GM18907 (cell line): ENCODE measurements at regions not wholly inside any gene's neighbourhood (a gene's known extent, or its start where the extent isn't known, plus 50 kb on each side); places are given as distances from the start of the nearest gene placed in this dataset.

Experiments used
- ATAC-seq: cut with Tn5 transposase; IDR thresholded peaks from one replicate; pipeline ENCODE4 v1.9.1; 2021; ENCODE audit warnings: mild to moderate bottlenecking, moderate library complexity; ENCODE audit not compliant: unreplicated experiment

GRCh38 chr2:60652832-60653340 lies 99.4 kb upstream of the BCL11A start:
- no peak for ATAC-seq

DNA sequence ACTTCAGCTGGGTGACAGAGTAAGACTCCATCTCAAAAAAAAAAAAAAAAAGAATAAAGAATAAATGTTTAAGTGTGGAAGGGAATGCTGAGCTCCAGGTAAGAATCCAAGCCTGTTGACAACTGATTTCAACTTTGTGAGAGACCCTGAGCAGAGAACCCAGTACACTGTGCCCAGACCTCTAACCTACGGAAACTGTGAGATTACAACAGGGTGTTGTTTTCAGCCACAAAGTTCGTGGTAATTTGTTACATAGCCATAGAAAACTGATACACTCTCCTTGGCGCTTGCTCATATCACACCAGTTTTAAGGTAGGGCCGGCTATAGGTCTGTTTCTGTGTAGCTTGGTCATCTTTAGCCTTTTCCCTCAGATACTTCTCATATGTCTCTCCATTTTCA lies 98.4 kb upstream of the PAPOLG start:
- ATAC-seq, result no peak

DNA sequence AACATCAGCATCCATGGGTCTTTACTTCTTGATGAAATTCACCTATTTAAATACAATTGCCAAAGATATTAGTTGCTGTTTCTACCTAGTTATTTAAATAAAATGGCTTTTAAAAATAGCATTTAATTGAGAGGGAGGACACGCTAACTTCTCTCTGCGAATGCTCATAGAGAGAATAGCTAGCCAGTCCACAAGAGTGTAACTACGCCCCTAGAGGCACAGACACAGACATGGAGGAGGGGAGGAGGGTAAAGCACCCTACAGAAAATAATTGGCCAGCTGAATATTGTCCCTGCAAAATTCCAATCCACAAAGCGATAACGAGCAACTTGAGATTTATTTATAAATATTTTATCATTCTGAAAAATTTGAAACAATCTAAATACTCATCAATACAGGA lies 97.0 kb upstream of the PAPOLG start:
- ATAC-seq, result no peak

DNA sequence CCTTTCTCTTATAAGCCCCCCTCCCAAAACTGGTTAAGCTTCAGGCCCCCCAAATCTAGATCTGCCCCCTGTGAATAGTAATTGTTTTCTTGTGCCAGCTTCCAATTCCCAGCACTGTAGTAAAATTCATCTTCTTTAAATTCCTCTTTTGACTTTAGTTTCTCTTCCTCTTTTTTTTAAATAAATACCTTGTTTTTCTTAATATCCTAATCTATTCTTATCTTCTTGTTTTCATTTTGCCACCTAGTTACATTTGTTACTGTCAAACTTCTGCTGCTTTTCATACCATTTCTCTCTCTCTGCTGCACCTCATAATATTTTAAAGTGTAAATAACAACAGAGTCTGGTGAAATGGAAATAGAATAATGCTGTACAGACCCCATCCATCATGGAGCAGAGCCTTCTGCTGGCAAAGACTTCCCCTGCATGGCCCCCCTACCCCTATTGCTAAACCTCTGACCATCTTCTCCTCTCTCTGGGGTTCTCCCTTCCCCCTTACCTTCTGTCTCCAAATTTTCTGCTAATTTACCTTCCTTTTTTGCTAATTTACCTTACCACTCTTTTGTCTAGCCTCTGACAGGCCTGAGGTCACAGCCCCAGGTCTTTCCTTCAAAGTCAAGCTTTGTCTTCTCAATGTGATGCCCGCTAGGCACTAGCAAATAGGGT lies 94.9 kb upstream of the PAPOLG start:
- no peak for ATAC-seq

GRCh38 chr2:60662781-60663180 lies 93.3 kb upstream of the PAPOLG start:
- no peak for ATAC-seq

DNA sequence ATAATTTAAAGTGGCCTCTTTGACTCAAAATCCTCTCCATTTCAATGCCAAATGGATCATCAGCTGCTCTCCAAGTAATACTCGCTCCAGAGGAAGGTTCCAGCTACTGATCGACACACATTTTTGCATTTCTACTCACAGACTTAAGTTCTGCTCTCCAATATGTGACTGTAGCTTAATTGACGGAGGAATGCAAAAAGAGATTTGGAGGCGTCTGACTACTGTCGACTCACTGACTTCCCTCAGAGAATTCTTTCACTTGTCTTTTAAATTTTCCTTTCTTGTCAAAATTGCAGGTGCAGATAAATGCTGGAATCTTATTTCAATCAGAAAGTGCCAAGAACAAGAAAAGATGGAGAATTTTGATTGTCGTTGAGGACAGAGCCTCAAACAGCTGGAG lies 84.1 kb upstream of the PAPOLG start:
- no peak for ATAC-seq

DNA sequence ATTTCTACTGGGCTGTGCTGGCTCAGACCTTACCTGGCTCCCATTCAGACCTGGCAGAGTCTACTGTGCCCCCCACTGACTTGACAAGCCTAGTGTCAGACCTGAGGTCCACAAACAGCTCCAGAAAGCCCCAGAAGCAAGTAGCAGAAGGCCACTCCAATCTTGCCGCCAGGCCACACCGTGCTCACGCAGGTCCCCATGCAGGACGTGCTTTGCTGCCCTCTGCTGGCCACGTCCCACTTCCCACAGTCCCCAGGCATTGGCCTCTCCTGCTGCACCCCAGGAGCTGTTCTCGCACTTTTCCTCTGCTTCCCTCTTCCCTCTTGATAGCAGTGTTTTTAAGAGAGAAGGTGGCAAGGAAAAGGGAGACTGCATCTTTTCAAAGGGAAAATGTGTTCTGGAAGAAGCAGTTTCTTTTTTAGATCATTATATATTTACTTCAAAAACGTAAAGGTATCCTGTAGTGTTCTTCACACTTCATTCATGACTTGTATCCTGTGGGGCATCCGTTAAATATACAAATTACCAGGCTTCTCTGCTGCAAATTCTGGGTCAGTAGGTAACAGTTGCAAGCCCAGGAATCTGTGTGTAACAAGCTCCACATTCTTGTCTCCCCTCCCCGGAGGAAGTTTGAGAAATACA lies 81.4 kb upstream of the PAPOLG start:
- peak; percentile 98 for ATAC-seq

DNA sequence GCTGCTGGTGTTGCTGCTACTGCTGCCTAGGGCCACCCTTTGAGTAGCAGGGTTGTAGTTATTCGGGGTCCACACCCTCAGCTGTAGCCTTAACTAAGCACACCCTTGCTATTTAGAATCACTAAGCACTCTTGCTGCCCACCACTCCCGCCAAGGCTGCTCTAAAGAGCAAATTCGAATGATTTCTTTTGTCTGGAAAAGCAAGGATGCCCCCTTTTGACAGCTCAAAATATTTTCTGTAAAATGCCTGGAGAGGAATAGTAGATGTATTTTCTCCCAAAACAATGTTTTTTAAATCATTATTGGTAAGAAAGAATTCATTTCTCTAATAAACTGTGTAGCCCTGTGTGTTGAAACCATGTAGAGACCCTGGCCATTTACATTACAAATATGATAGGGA lies 80.8 kb upstream of the PAPOLG start:
- no peak for ATAC-seq

- no peak for ATAC-seq
Observed at GRCh38 chr2:60676706-60677330, 79.2 kb upstream of the PAPOLG start.

- no peak for ATAC-seq
Observed at GRCh38 chr2:60677356-60677755, 78.7 kb upstream of the PAPOLG start.

DNA sequence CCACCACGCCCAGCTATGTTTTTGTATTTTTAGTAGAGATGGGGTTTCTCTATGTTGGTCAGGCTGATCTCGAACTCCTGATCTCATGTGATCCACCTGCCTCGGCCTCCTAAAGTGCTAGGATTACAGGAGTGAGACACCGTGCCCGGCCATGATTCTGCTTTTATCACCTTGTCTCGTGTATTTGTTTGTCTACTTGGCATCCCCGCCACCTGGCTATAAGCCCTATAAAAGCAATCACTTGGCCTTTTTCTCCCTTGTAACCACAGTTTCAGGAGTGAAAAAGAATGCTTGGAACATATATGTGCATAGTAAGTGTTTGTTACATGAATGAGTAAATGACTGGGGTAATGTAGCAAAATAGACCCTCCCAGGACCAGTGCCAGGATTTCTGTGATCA lies 77.5 kb upstream of the PAPOLG start:
- ATAC-seq, result no peak

GRCh38 chr2:60679036-60679780 lies 76.9 kb upstream of the PAPOLG start:
- ATAC-seq, result no peak

DNA sequence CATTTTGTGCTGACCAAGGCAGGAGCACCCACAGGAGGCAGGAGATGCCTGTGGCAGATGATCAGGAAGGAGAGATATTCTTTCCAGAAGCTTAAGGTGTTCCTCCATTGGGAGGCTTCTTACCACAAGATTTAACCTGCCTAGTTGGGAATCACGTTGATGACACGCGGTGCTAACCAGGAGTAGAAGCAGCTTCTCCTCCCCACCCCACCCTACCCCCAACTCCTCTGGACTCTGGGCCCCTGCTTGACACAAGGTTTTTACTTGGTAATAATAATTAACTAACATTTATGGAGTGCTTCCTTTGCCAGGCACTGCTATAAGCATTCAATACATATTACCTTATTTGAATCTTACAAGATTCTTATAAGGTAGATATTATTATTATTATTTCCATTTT lies 62.5 kb upstream of the PAPOLG start:
- ATAC-seq, result no peak

DNA sequence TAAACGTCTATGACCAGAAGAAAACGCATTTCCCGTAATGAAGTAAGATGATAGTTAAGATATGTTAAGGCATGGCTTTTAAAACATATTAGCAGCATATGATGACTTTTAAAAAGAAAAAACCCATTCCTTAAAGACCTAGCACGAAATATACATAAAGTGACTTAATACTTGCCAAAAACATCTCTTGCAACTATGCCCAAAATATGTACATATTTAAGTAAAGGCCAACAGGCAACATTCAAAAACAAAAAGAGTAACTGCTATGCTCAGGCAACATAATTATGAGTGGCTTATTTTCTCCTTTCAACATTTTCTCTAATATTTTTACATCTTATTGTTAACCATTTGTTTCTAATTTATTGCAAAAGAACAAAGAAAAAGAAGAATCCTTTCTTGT lies 60.3 kb upstream of the PAPOLG start:
- no peak for ATAC-seq

DNA sequence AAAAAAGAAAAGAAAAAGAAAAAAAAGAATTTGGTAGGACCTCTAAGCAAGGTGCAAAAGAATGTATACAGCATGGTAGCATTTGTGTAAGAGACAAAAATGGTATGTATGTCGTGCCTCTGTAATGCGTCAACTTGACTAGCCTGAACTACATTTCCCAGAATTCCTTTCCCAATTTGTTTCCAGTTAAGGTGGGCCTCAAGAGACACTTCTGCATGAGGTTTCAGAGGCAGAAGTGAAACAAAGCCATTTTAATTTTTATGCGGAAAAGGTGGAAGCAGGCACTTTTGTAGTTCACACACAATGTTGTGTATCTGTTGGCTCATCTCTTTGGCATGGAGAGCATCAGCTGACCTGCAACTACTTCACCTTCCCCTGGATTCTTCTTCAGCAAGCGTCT lies 56.5 kb upstream of the PAPOLG start:
- no peak for ATAC-seq

- ATAC-seq, result no peak
Observed at GRCh38 chr2:60706021-60706420, 50.0 kb upstream of the PAPOLG start.
